ENCODE measurements at regions not wholly inside any gene's neighbourhood (a gene's known extent, or its start where the extent isn't known, plus 50 kb on each side); places are given as distances from the start of the nearest gene placed in this dataset.

- no peaks in the 10 kb centered on the region for H3K9me3 ChIP-seq
- H3K4me1 ChIP-seq = peaks cover 0 to 21% of the 10 kb centered on the region in 2 donors
- H3K36me3 ChIP-seq = no peaks in the 10 kb centered on the region
- no peaks in the 10 kb centered on the region for H3K27me3 ChIP-seq
- no peak for TF ChIP-seq CTCF (IDR thresholded peaks at IDR 0.05)
- no peak overlapping the region for H3K27ac ChIP-seq
- DNase-seq = no peak
- no peak overlapping the region for H3K4me3 ChIP-seq
- no peak for ATAC-seq
- intact Hi-C loops (cut with DNase I) = no loop called here
Observed at GRCh38 chr2:144578099-144578498, 58.2 kb upstream of the ZEB2 start.

- ATAC-seq (no peak), DNase-seq (no peak)
- TF ChIP-seq CTCF (IDR thresholded peaks at IDR 0.05) = no peak
- Histone ChIP-seq H3K36me3 (no peaks in the 10 kb centered on the region), H3K27me3 (no peaks in the 10 kb centered on the region), H3K9me3 (no peaks in the 10 kb centered on the region), H3K4me1 (no peaks in the 10 kb centered on the region), H3K27ac (no peak overlapping the region), H3K4me3 (no peak overlapping the region)
- intact Hi-C loops (cut with DNase I) = no loop called here
Observed at GRCh38 chr2:144572977-144573376, 53.1 kb upstream of the ZEB2 start.

GRCh38 chr2:144571770-144572169 is 51.9 kb upstream of the ZEB2 start:
- H3K36me3 ChIP-seq = no peaks in the 10 kb centered on the region
- no peaks in the 10 kb centered on the region for H3K27me3 ChIP-seq
- no peak for TF ChIP-seq CTCF (IDR thresholded peaks at IDR 0.05)
- ATAC-seq (no peak), DNase-seq (no peak)
- no peaks in the 10 kb centered on the region for H3K4me1 ChIP-seq
- intact Hi-C loops (cut with DNase I) = no loop called here
- H3K4me3 ChIP-seq = no peak overlapping the region
- H3K27ac ChIP-seq = no peak overlapping the region
- H3K9me3 ChIP-seq = no peaks in the 10 kb centered on the region

- H3K4me1 ChIP-seq = no peaks in the 10 kb centered on the region
- DNase-seq = no peak
- intact Hi-C loops (cut with DNase I) = no loop called here
- H3K9me3 ChIP-seq = no peaks in the 10 kb centered on the region
- H3K27me3 ChIP-seq = no peaks in the 10 kb centered on the region
- no peak for ATAC-seq
- no peaks in the 10 kb centered on the region for H3K36me3 ChIP-seq
- no peak for TF ChIP-seq CTCF (IDR thresholded peaks at IDR 0.05)
- no peak overlapping the region for H3K27ac ChIP-seq
- no peak overlapping the region for H3K4me3 ChIP-seq
Observed at GRCh38 chr2:144570566-144570965, 50.6 kb upstream of the ZEB2 start.

All from left lung (tissue), 4 donors.